ENCODE measurements at regions not wholly inside any gene's neighbourhood (a gene's known extent, or its start where the extent isn't known, plus 50 kb on each side); places are given as distances from the start of the nearest gene placed in this dataset.
"Not testable (repeated sequence)": the region's sequence is repeated elsewhere in the genome, so short reads cannot be mapped to it uniquely, and the experiment has no call there.

GRCh38 chr9:78967596-78968217 lies 604.1 kb upstream of the TLE4 start:
- peak; percentile 25 for DNase-seq (ENCODE audit: low read depth)

GRCh38 chr9:78970375-78970774 lies 601.4 kb upstream of the TLE4 start:
- DNase-seq (ENCODE audit: low read depth), result no peak

- DNase-seq (ENCODE audit: low read depth), result no peak
Measured at GRCh38 chr9:78971540-78971939, 600.2 kb upstream of the TLE4 start.

- no peak for DNase-seq (ENCODE audit: low read depth)
Measured at GRCh38 chr9:78972303-78972999, 599.3 kb upstream of the TLE4 start.

DNA sequence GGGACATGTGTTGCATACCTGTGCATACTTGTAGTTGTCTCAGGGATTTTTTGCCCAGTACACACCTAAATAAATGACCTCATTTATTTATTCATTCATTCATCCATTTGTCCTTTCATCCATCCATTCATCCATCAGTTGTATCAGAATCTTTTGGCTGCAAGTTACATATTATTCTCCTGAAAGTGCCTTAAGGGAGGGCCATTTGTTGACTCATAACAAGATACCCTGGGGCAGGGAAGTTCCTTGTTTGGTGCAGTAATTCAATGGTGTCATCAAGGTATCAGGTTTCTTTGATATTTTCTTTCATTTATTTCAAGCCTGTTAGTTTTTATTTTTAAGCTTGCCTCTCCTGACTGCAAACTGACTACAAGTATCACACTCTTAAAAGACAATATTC lies 597.9 kb upstream of the TLE4 start:
- DNase-seq (ENCODE audit: low read depth), result peak; percentile 23

GRCh38 chr9:78982849-78983248 lies 588.9 kb upstream of the TLE4 start:
- peak; percentile 67 for DNase-seq (ENCODE audit: low read depth)

DNA sequence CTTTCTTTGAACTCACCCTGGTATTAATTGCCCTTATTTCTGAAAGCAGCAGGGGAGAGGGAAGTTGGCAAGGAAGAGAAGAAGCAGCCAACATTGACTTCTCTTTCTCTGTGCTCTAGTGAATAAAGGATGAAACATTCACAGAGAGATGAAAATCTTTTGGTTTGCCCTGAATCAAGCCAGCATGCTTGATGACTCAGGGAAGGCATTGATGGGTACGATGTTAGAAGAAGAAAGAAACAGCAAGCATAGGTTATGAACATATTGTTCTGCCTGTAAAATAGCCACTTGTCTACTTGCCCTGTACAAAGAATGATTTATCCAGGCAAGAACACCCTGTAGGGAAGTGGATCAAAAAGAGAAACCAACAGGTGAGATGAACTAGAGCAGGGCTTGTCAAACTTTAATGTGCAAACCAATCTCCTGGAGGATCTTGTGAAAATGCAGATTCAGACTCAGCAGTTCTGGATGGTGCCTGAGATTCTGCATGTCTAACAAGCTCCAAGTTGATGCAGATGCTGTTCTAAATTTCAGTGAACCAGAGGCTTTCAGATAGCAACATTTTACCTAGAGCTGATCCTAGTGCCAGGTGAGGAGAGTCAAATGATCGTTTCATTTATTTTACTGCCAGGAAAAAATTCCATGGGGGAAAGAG lies 586.6 kb upstream of the TLE4 start:
- peak; percentile 17 for DNase-seq (ENCODE audit: low read depth)

GRCh38 chr9:78986446-78986845 lies 585.3 kb upstream of the TLE4 start:
- DNase-seq (ENCODE audit: low read depth), result no peak

- no peak for DNase-seq (ENCODE audit: low read depth)
Measured at GRCh38 chr9:78989031-78989658, 582.6 kb upstream of the TLE4 start.

- no peak for DNase-seq (ENCODE audit: low read depth)
Measured at GRCh38 chr9:78994471-78994870, 577.3 kb upstream of the TLE4 start.

- not testable (repeated sequence) for DNase-seq (ENCODE audit: low read depth)
Measured at GRCh38 chr9:78994974-78995373, 576.8 kb upstream of the TLE4 start.

- DNase-seq (ENCODE audit: low read depth), result no peak
Measured at GRCh38 chr9:78997296-78997695, 574.5 kb upstream of the TLE4 start.

DNA sequence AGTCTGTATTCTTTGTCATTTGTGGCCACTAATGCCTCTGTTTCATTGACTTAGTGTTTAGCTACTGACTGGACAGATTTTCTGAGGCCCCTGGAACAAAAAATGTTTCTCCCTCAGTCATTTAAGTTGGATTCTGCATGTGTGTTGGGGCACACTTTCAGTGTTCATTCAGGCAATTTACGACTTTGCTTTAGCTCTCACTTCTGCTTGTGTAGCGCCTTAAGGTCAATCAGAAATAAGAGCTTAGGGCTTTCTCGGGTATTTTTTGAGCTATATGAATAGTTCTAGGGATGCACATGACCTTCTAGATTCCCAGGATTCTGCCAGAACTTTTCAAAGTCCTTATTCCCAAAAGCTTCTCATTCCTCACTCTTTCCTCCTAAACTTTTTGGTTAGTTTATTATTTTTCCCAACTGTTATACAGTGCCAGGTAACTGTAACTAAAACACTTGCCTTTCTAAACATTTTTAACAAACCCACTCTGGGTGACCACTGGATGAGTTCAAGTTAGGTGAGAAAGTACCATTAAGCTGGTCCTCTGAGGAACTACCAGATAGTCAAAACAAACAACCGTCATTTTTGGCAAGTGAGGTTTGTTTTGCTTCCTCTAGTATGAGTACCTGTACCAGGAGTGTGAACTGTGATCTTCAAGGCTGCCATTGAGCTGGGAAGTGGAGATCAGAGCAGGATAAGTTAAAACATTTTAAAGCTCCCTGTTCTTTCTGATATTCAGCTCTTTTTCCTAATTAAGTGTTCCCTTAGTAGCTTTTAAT lies 571.3 kb upstream of the TLE4 start:
- no peak for DNase-seq (ENCODE audit: low read depth)

- no peak for DNase-seq (ENCODE audit: low read depth)
Measured at GRCh38 chr9:79001012-79001411, 570.8 kb upstream of the TLE4 start.

- no peak for DNase-seq (ENCODE audit: low read depth)
Measured at GRCh38 chr9:79003514-79003913, 568.3 kb upstream of the TLE4 start.

GRCh38 chr9:79004032-79004431 lies 567.7 kb upstream of the TLE4 start:
- no peak for DNase-seq (ENCODE audit: low read depth)

DNA sequence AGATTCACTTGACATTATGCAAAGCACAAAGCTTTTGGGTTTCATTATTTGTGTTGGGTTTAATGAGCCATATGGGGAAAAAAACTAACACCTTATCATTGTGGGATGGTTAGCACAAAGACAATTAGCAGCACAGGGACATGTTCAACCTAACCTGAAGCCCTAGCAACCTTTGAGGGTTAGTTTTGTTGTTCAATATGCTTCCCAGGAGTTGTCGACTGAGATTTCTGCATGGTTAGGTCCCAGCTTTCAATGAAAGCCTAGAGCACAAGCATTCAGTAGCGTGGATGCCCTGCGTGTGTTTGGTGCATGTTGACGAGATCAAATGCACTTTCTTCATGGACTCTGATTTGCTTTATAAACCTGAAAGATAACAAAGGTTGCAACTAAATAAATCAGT lies 565.2 kb upstream of the TLE4 start:
- DNase-seq (ENCODE audit: low read depth), result no peak

DNA sequence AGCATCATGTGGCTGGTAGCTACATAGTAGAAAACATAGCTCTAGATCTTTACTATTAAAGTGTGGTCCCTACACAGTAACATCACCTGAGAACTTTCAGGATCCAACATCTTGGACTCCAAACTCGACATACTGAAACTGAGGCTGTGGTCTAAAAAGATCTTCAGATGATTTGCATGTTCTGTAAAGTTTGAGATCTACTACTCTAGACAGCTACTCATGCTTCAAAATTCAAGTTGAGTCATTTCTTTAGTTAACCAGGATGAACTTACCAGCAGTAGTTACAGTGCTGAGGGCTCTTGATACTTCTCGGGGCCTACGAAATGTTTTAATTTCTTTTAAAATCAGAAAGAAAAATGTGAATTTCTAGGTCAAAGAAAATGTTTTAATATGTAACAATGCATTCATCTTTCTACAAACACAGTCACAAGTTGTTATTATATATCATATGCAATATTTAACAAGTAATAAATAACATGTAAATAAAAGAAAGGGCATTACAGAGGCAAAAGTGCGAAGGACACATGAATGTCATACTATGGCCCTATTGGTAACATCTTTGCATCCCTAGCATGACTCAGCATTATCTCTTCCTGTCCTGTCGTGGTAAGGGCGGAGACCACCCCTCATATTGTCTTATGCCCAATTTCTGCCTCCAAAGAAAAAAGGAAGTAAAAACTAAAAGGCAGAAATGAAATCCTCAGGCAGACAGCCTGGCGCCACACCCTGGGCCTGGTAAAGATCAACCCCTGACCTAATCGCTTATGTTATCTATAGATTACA lies 563.9 kb upstream of the TLE4 start:
- DNase-seq (ENCODE audit: low read depth), result no peak

DNA sequence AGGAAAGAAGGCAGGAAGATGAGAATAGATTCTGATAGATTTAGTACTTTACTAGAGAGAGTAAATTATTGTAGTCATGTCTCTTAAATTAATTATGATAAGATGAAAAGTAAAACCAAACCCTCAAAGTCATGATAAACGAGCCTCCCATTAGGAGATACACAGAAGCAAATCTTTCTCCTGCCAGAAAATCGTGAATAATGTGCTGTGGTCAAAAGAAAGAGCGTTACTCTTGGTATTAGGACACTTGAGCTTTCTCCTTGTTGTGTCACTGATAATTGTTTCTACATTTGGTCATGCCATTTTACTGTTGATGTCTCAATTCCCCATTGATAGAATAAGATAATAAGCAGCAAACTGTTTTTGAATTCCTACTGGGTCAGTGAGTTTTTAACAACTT lies 562.8 kb upstream of the TLE4 start:
- peak; percentile 17 for DNase-seq (ENCODE audit: low read depth)

- no peak for DNase-seq (ENCODE audit: low read depth)
Measured at GRCh38 chr9:79011461-79011860, 560.3 kb upstream of the TLE4 start.

DNA sequence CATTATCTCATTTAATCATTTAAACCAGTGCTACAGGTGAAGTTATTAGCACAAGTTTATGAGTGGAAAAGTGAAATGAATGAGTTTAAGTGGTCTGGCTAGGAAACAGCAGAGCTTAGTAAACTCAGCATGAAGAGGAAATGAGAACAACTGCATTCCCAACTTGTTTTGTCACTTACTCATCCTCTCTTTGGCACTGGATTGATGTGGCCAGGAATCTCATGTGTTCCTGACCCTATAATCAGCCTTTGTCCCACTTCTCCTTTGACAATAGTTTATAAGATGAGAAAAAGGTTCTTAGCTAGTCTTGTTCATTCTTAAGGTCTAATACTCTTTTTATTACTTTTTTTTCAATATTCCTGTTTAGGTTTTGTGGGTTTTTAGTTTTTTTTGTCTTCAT lies 559.2 kb upstream of the TLE4 start:
- DNase-seq (ENCODE audit: low read depth), result peak; percentile 11

All from amniotic epithelial cell (primary cell).